GM12873 (cell line): ENCODE measurements at regions not wholly inside any gene's neighbourhood (a gene's known extent, or its start where the extent isn't known, plus 50 kb on each side); places are given as distances from the start of the nearest gene placed in this dataset.

Experiments
- TF ChIP-seq, protein P1 (sequence below): IDR thresholded peaks from 2 replicates; pipeline ENCODE4 v1.5.1; 2012; ENCODE audit warnings: low read depth, mild to moderate bottlenecking, moderate library complexity, low read length, control low read depth; ENCODE audit not compliant: insufficient read depth; ENCODE audit errors: missing control alignments

DNA sequence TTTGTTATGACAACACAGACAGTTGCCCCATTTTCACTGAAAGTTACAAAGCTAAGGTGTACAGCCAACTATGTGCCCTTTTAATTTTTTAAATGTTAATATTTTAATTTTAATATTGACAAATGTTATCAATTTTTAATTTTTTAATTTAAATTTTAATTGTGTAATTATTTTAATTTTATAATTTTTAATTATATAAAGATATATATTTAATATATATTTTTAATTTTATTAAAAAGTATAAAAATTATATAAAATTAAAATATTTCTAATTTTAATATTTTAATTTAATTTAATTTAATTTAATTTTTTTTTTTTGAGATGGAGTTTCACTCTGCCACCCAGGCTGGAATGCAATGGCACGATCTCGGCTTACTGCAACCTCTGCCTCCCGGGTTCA is 52.1 kb upstream of the ATP11B start:
- TF ChIP-seq, protein P1, sequence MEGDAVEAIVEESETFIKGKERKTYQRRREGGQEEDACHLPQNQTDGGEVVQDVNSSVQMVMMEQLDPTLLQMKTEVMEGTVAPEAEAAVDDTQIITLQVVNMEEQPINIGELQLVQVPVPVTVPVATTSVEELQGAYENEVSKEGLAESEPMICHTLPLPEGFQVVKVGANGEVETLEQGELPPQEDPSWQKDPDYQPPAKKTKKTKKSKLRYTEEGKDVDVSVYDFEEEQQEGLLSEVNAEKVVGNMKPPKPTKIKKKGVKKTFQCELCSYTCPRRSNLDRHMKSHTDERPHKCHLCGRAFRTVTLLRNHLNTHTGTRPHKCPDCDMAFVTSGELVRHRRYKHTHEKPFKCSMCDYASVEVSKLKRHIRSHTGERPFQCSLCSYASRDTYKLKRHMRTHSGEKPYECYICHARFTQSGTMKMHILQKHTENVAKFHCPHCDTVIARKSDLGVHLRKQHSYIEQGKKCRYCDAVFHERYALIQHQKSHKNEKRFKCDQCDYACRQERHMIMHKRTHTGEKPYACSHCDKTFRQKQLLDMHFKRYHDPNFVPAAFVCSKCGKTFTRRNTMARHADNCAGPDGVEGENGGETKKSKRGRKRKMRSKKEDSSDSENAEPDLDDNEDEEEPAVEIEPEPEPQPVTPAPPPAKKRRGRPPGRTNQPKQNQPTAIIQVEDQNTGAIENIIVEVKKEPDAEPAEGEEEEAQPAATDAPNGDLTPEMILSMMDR = no peak
